DOHH2 (cell line): ENCODE measurements at regions not wholly inside any gene's neighbourhood (a gene's known extent, or its start where the extent isn't known, plus 50 kb on each side); places are given as distances from the start of the nearest gene placed in this dataset.
A peak's percentile ranks its signal among the peaks of the same experiment; 100 is the strongest.
"Not testable (repeated sequence)": the region's sequence is repeated elsewhere in the genome, so short reads cannot be mapped to it uniquely, and the experiment has no call there.

Experiments
- H3F3A ChIP-seq: fragments of 200-600 bp; sonication (generic), shearing (Covaris generic); 2 replicates; pipeline ENCODE4 v1.6.0; 2016; ENCODE audit warnings: antibody characterized with exemption, mild to moderate bottlenecking; ENCODE audit not compliant: control insufficient read depth, insufficient read depth
- H3K27ac ChIP-seq: fragments of 200-600 bp; sonication (generic); 2 replicates; pipeline ENCODE4 v1.5.1; 2014; ENCODE audit warnings: low read depth, mild to moderate bottlenecking, low read length, moderate library complexity
- H3K27me3 ChIP-seq: fragments of 200-600 bp; sonication (generic); 2 replicates; pipeline ENCODE4 v1.6.1; 2014; ENCODE audit warnings: mild to moderate bottlenecking, low read length, mixed read lengths; ENCODE audit not compliant: control insufficient read depth
- H3K36me3 ChIP-seq: fragments of 200-600 bp; sonication (generic); 2 replicates; pipeline ENCODE4 v1.6.1; 2014; ENCODE audit warnings: mild to moderate bottlenecking, low read length, moderate library complexity, mixed read lengths; ENCODE audit not compliant: control insufficient read depth
- H3K4me1 ChIP-seq: fragments of 200-600 bp; sonication (generic); 2 replicates; pipeline ENCODE4 v1.6.1; 2014; ENCODE audit warnings: mild to moderate bottlenecking, low read length, mixed read lengths; ENCODE audit not compliant: control insufficient read depth
- H3K4me2 ChIP-seq: fragments of 200-600 bp; sonication (generic); 2 replicates; pipeline ENCODE4 v1.6.0; 2014; ENCODE audit warnings: mild to moderate bottlenecking, low read length, moderate library complexity
- H3K4me3 ChIP-seq: fragments of 200-600 bp; sonication (generic); 2 replicates; pipeline ENCODE4 v1.5.1; 2014; ENCODE audit warnings: mild to moderate bottlenecking, low read length, mixed read lengths
- H3K79me2 ChIP-seq: fragments of 200-600 bp; sonication (generic); 2 replicates; pipeline ENCODE4 v1.6.1; 2014; ENCODE audit warnings: mild to moderate bottlenecking, low read length, mixed read lengths; ENCODE audit not compliant: control insufficient read depth
- H3K9me2 ChIP-seq: fragments of 200-600 bp; sonication (generic); replicated peaks from 2 replicates; pipeline ENCODE4 v1.6.1; 2014; ENCODE audit warnings: mild to moderate bottlenecking, low read length, mixed read lengths; ENCODE audit not compliant: control insufficient read depth
- H3K9me3 ChIP-seq: fragments of 200-600 bp; sonication (generic); 2 replicates; pipeline ENCODE4 v1.6.1; 2014; ENCODE audit warnings: antibody characterized with exemption, low read length, mixed read lengths; ENCODE audit not compliant: control insufficient read depth, insufficient read depth
- H4K20me1 ChIP-seq: fragments of 200-600 bp; sonication (generic); 2 replicates; pipeline ENCODE4 v1.6.0; 2014; ENCODE audit warnings: low read depth, mild to moderate bottlenecking, antibody characterized with exemption, low read length, moderate library complexity; ENCODE audit not compliant: control insufficient read depth, insufficient read depth
- EZH2phosphoT487 ChIP-seq: fragments of 200-600 bp; sonication (generic); IDR thresholded peaks from 2 replicates; pipeline ENCODE4 v1.6.1; 2017; ENCODE audit warnings: borderline replicate concordance, mild to moderate bottlenecking, antibody characterized with exemption, low read length, moderate library complexity, mixed read lengths
- TF ChIP-seq, protein P1 (sequence below): fragments of 200-600 bp; sonication (generic); IDR thresholded peaks from one replicate; pipeline ENCODE4 v1.5.1; 2014; ENCODE audit warnings: antibody characterized with exemption, mild to moderate bottlenecking, low read depth, low read length; ENCODE audit not compliant: poor library complexity, severe bottlenecking

GRCh38 chr6:137808836-137809315 lies 58.2 kb upstream of the TNFAIP3 start:
- H4K20me1 ChIP-seq: no peaks in the 10 kb centered on the region
- no peak overlapping the region for H3K4me2 ChIP-seq
- H3K9me2 ChIP-seq: no peaks in the 10 kb centered on the region
- H3K36me3 ChIP-seq: no peaks in the 10 kb centered on the region
- peaks cover 26% of the 10 kb centered on the region for H3K4me1 ChIP-seq
- H3F3A ChIP-seq: peaks cover 4% of the 10 kb centered on the region; the same call in 1 of the 2 replicates
- H3K79me2 ChIP-seq: no peaks in the 10 kb centered on the region
- no peaks in the 10 kb centered on the region for H3K9me3 ChIP-seq
- no peaks in the 10 kb centered on the region for H3K27me3 ChIP-seq
- H3K27ac ChIP-seq: no peak overlapping the region
- no peak overlapping the region for H3K4me3 ChIP-seq
- no peak for TF ChIP-seq EZH2phosphoT487
- TF ChIP-seq, protein P1, sequence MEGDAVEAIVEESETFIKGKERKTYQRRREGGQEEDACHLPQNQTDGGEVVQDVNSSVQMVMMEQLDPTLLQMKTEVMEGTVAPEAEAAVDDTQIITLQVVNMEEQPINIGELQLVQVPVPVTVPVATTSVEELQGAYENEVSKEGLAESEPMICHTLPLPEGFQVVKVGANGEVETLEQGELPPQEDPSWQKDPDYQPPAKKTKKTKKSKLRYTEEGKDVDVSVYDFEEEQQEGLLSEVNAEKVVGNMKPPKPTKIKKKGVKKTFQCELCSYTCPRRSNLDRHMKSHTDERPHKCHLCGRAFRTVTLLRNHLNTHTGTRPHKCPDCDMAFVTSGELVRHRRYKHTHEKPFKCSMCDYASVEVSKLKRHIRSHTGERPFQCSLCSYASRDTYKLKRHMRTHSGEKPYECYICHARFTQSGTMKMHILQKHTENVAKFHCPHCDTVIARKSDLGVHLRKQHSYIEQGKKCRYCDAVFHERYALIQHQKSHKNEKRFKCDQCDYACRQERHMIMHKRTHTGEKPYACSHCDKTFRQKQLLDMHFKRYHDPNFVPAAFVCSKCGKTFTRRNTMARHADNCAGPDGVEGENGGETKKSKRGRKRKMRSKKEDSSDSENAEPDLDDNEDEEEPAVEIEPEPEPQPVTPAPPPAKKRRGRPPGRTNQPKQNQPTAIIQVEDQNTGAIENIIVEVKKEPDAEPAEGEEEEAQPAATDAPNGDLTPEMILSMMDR: no peak

- not testable (repeated sequence) for H4K20me1 ChIP-seq, H3K27ac ChIP-seq, H3K9me3 ChIP-seq, H3K9me2 ChIP-seq, H3K4me2 ChIP-seq, H3F3A ChIP-seq, H3K4me3 ChIP-seq, H3K27me3 ChIP-seq, H3K36me3 ChIP-seq, H3K79me2 ChIP-seq
- peaks cover 26% of the 10 kb centered on the region for H3K4me1 ChIP-seq
Measured at GRCh38 chr6:137809895-137810553, 57.0 kb upstream of the TNFAIP3 start.

- H3K4me3 ChIP-seq: peak overlapping the region; percentile 61
- peak overlapping the region; percentile 75 for H3K4me2 ChIP-seq
- peaks cover 26% of the 10 kb centered on the region for H3K4me1 ChIP-seq
- peaks cover 4% of the 10 kb centered on the region; the same call in 1 of the 2 replicates for H3F3A ChIP-seq
- no peaks in the 10 kb centered on the region for H3K79me2 ChIP-seq
- peak overlapping the region; percentile 68 for H3K27ac ChIP-seq
- H3K9me2 ChIP-seq: no peaks in the 10 kb centered on the region
- H3K27me3 ChIP-seq: no peaks in the 10 kb centered on the region
- H3K9me3 ChIP-seq: no peaks in the 10 kb centered on the region
- no peaks in the 10 kb centered on the region for H3K36me3 ChIP-seq
- TF ChIP-seq, protein P1: no peak
- no peak for TF ChIP-seq EZH2phosphoT487
- no peaks in the 10 kb centered on the region for H4K20me1 ChIP-seq
Measured at GRCh38 chr6:137810554-137811120, 56.4 kb upstream of the TNFAIP3 start.

GRCh38 chr6:137811121-137811915 lies 55.7 kb upstream of the TNFAIP3 start:
- Histone ChIP-seq H3K27me3 (no peaks in the 10 kb centered on the region), H3K9me2 (no peaks in the 10 kb centered on the region), H3F3A (peaks cover 4% of the 10 kb centered on the region; the same call in 1 of the 2 replicates), H3K79me2 (no peaks in the 10 kb centered on the region), H3K4me3 (peak overlapping the region; percentile 61), H3K27ac (peak overlapping the region; percentile 68), H3K4me2 (peak overlapping the region; percentile 75), H3K9me3 (no peaks in the 10 kb centered on the region), H4K20me1 (no peaks in the 10 kb centered on the region), H3K4me1 (peaks cover 29% of the 10 kb centered on the region), H3K36me3 (no peaks in the 10 kb centered on the region)
- TF ChIP-seq EZH2phosphoT487: no peak
- TF ChIP-seq, protein P1: no peak
